SK-N-MC (cell line): ENCODE measurements at regions not wholly inside any gene's neighbourhood (a gene's known extent, or its start where the extent isn't known, plus 50 kb on each side); places are given as distances from the start of the nearest gene placed in this dataset.

Experiments used
- EZH2 ChIP-seq: fragments of 200-600 bp; sonication (generic); IDR thresholded peaks from one replicate; pipeline ENCODE4 v1.6.1; 2017; ENCODE audit warnings: antibody characterized with exemption
- POLR2AphosphoS5 ChIP-seq: IDR thresholded peaks from 2 replicates; pipeline ENCODE4 v1.6.1; 2012; ENCODE audit warnings: mild to moderate bottlenecking, low read depth, low read length, borderline replicate concordance

DNA sequence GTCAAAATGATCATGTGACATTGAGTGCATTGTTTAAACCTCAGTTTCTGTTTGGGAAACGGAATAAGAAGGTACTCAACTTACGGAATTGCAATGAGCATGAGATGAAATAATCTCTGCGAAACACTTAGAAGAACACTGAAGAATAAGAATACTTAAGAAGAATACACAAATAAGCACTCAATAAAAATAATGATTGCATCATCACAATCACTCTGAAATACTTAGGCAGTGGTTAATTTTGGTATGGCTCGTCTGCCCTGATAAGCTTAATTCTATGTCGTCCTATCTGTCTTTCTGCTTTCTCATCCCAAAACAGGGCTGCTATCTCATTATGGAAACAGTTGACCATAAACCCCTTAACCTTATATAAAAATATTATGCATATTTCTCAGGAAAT lies 823.6 kb downstream of the DIAPH3 start:
- TF ChIP-seq EZH2 (no peak), POLR2AphosphoS5 (no peak)
